ENCODE measurements at regions not wholly inside any gene's neighbourhood (a gene's known extent, or its start where the extent isn't known, plus 50 kb on each side); places are given as distances from the start of the nearest gene placed in this dataset.

- no peak for TF ChIP-seq EZH2 (IDR thresholded peaks at IDR 0.05; ENCODE audit: borderline replicate concordance, low read depth, low read length, severe bottlenecking)
- TF ChIP-seq, protein P1, sequence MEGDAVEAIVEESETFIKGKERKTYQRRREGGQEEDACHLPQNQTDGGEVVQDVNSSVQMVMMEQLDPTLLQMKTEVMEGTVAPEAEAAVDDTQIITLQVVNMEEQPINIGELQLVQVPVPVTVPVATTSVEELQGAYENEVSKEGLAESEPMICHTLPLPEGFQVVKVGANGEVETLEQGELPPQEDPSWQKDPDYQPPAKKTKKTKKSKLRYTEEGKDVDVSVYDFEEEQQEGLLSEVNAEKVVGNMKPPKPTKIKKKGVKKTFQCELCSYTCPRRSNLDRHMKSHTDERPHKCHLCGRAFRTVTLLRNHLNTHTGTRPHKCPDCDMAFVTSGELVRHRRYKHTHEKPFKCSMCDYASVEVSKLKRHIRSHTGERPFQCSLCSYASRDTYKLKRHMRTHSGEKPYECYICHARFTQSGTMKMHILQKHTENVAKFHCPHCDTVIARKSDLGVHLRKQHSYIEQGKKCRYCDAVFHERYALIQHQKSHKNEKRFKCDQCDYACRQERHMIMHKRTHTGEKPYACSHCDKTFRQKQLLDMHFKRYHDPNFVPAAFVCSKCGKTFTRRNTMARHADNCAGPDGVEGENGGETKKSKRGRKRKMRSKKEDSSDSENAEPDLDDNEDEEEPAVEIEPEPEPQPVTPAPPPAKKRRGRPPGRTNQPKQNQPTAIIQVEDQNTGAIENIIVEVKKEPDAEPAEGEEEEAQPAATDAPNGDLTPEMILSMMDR (IDR thresholded peaks at IDR 0.05; ENCODE audit: borderline replicate concordance, extremely low read depth, low read length, poor library complexity, severe bottlenecking) = no peak
- ATAC-seq (ENCODE audit: insufficient read depth, low read depth) = no peak
- Histone ChIP-seq H3K79me2 (ENCODE audit: insufficient read depth, low read length) (no peaks in the 10 kb centered on the region), H3K4me1 (ENCODE audit: insufficient read depth, low read length) (no peaks in the 10 kb centered on the region), H3K9ac (ENCODE audit: low read depth, low read length) (no peak overlapping the region), H3K4me3 (ENCODE audit: low read depth in 1 of 2, low read length in 2 of 2) (no peak overlapping the region), H3K36me3 (ENCODE audit: insufficient read depth, low read length) (no peaks in the 10 kb centered on the region), H3K27me3 (ENCODE audit: insufficient read depth, low read length, poor library complexity) (no peaks in the 10 kb centered on the region), H3K9me3 (ENCODE audit: insufficient read depth, low read length, severe bottlenecking) (no peaks in the 10 kb centered on the region), H4K20me1 (ENCODE audit: insufficient read depth, low read length) (no peaks in the 10 kb centered on the region), H3K27ac (ENCODE audit: low read length) (no peak overlapping the region), H3K4me2 (ENCODE audit: insufficient read depth, low read length) (no peak overlapping the region), H2AFZ (ENCODE audit: low read depth, low read length) (no peak overlapping the region)
- DNase-seq = no peak
These were observed 186.5 kb upstream of the GPR26 start for GRCh38 chr10:123479640-123480039.

- Histone ChIP-seq H3K9ac (ENCODE audit: low read depth, low read length) (no peak overlapping the region), H3K4me1 (ENCODE audit: insufficient read depth, low read length) (no peaks in the 10 kb centered on the region), H3K36me3 (ENCODE audit: insufficient read depth, low read length) (no peaks in the 10 kb centered on the region), H3K9me3 (ENCODE audit: insufficient read depth, low read length, severe bottlenecking) (no peaks in the 10 kb centered on the region), H3K27me3 (ENCODE audit: insufficient read depth, low read length, poor library complexity) (no peaks in the 10 kb centered on the region), H3K27ac (ENCODE audit: low read length) (no peak overlapping the region), H2AFZ (ENCODE audit: low read depth, low read length) (no peak overlapping the region), H3K4me3 (ENCODE audit: low read depth in 1 of 2, low read length in 2 of 2) (no peak overlapping the region), H4K20me1 (ENCODE audit: insufficient read depth, low read length) (no peaks in the 10 kb centered on the region), H3K79me2 (ENCODE audit: insufficient read depth, low read length) (no peaks in the 10 kb centered on the region), H3K4me2 (ENCODE audit: insufficient read depth, low read length) (no peak overlapping the region)
- no peak for ATAC-seq (ENCODE audit: insufficient read depth, low read depth)
- TF ChIP-seq EZH2 (IDR thresholded peaks at IDR 0.05; ENCODE audit: borderline replicate concordance, low read depth, low read length, severe bottlenecking) = no peak
- TF ChIP-seq, protein P1 (IDR thresholded peaks at IDR 0.05; ENCODE audit: borderline replicate concordance, extremely low read depth, low read length, poor library complexity, severe bottlenecking) = no peak
- no peak for DNase-seq
These were observed 185.8 kb upstream of the GPR26 start for GRCh38 chr10:123480344-123480743.

DNA sequence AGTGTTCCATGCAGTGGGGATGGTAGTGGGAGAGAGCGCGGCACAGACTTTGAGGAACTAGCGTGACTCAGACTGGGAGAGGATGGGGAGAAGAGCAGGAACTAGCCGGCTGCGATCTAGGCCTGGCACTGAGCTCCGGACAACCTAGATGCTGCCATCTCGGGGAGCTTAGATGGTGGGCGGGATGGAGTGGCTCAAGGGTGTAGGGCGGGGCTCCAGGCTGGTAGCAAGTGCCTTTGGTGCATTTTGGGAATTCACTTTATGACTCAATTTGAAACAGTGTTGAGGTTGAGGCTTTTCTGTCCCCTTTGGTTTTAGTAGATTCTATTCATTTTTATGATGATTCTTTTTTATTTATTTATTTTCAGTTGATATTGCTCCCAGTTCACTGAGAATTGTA, 185.3 kb upstream of the GPR26 start:
- TF ChIP-seq EZH2 (IDR thresholded peaks at IDR 0.05; ENCODE audit: borderline replicate concordance, low read depth, low read length, severe bottlenecking) = no peak
- TF ChIP-seq, protein P1 (IDR thresholded peaks at IDR 0.05; ENCODE audit: borderline replicate concordance, extremely low read depth, low read length, poor library complexity, severe bottlenecking) = no peak
- DNase-seq = no peak
- ATAC-seq (ENCODE audit: insufficient read depth, low read depth) = no peak
- Histone ChIP-seq H3K9ac (ENCODE audit: low read depth, low read length) (no peak overlapping the region), H4K20me1 (ENCODE audit: insufficient read depth, low read length) (no peaks in the 10 kb centered on the region), H3K36me3 (ENCODE audit: insufficient read depth, low read length) (no peaks in the 10 kb centered on the region), H3K9me3 (ENCODE audit: insufficient read depth, low read length, severe bottlenecking) (no peaks in the 10 kb centered on the region), H3K4me1 (ENCODE audit: insufficient read depth, low read length) (no peaks in the 10 kb centered on the region), H3K27me3 (ENCODE audit: insufficient read depth, low read length, poor library complexity) (no peaks in the 10 kb centered on the region), H2AFZ (ENCODE audit: low read depth, low read length) (no peak overlapping the region), H3K79me2 (ENCODE audit: insufficient read depth, low read length) (no peaks in the 10 kb centered on the region), H3K4me2 (ENCODE audit: insufficient read depth, low read length) (no peak overlapping the region), H3K27ac (ENCODE audit: low read length) (no peak overlapping the region), H3K4me3 (ENCODE audit: low read depth in 1 of 2, low read length in 2 of 2) (no peak overlapping the region)

DNA sequence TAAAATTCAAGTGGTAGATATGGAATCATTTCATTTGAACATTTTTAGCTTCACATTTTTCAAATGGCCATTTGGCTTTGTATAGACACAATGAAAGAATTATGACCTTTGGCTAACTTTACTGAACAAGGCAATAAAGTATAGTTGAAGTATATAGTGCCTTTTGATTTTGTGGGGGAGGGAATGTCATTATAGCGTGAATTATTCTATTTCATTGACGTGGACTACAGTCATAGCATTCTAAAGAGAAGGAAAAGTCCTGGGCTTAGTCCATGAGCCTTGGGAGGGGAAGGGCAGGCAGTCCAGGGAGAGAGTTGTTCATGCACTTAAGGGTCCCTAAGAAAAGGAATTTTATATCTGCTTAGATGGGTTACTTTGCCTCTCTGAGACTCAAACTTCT, 181.4 kb upstream of the GPR26 start:
- DNase-seq = no peak
- no peak overlapping the region for H3K27ac ChIP-seq (ENCODE audit: low read length)
- H3K4me2 ChIP-seq (ENCODE audit: insufficient read depth, low read length) = no peak overlapping the region

More for the DNA sequence above, 181.4 kb upstream of the GPR26 start:
- Histone ChIP-seq H3K79me2 (ENCODE audit: insufficient read depth, low read length) (no peaks in the 10 kb centered on the region), H3K4me1 (ENCODE audit: insufficient read depth, low read length) (no peaks in the 10 kb centered on the region), H3K36me3 (ENCODE audit: insufficient read depth, low read length) (no peaks in the 10 kb centered on the region), H3K9me3 (ENCODE audit: insufficient read depth, low read length, severe bottlenecking) (no peaks in the 10 kb centered on the region), H3K4me3 (ENCODE audit: low read depth in 1 of 2, low read length in 2 of 2) (no peak overlapping the region), H2AFZ (ENCODE audit: low read depth, low read length) (no peak overlapping the region), H3K27me3 (ENCODE audit: insufficient read depth, low read length, poor library complexity) (peaks cover 6% of the 10 kb centered on the region), H4K20me1 (ENCODE audit: insufficient read depth, low read length) (no peaks in the 10 kb centered on the region), H3K9ac (ENCODE audit: low read depth, low read length) (no peak overlapping the region)
- no peak for TF ChIP-seq EZH2 (IDR thresholded peaks at IDR 0.05; ENCODE audit: borderline replicate concordance, low read depth, low read length, severe bottlenecking)
- TF ChIP-seq, protein P1 (IDR thresholded peaks at IDR 0.05; ENCODE audit: borderline replicate concordance, extremely low read depth, low read length, poor library complexity, severe bottlenecking) = no peak
- no peak for ATAC-seq (ENCODE audit: insufficient read depth, low read depth)

Measured in DND-41 (cell line).